Colonic mucosa (tissue), 4 donors: ENCODE measurements at regions not wholly inside any gene's neighbourhood (a gene's known extent, or its start where the extent isn't known, plus 50 kb on each side); places are given as distances from the start of the nearest gene placed in this dataset.

Source experiments
- DNase-seq: peaks from one replicate; pipeline ENCODE4 v3.0.0-alpha.2; 2020
- H3K27ac ChIP-seq: fragments of 200-600 bp; one replicate; pipeline ENCODE4 v1.8.0; 2021
- H3K27me3 ChIP-seq: fragments of 200-600 bp; one replicate; pipeline ENCODE4 v1.8.0; 2021
- H3K36me3 ChIP-seq: fragments of 200-600 bp; one replicate; pipeline ENCODE4 v1.8.0; 2021
- H3K4me1 ChIP-seq: fragments of 200-600 bp; one replicate; pipeline ENCODE4 v1.8.0; 2021; ENCODE audit warnings: mild to moderate bottlenecking
- H3K4me3 ChIP-seq: fragments of 200-600 bp; one replicate; pipeline ENCODE4 v1.8.0; 2021
- H3K9ac ChIP-seq, 2 donors: one replicate each; pipeline ENCODE4 v1.7.0; 2013; ENCODE audit warnings: control low read depth in 2 of 2, low read depth in 2 of 2, low read length in 2 of 2
- H3K9me3 ChIP-seq: fragments of 200-600 bp; one replicate; pipeline ENCODE4 v1.8.0; 2021
- CTCF ChIP-seq: fragments of 200-600 bp; IDR thresholded peaks from one replicate; pipeline ENCODE4 v1.8.0; 2022; ENCODE audit warnings: antibody characterized with exemption, mild to moderate bottlenecking
- intact Hi-C: fragments of 100-400 bp; cut with DNase I; formaldehyde crosslinking; loops from one replicate; pipeline ENCODE4 v1.14.1; 2022
- donor health status: healthy.
- donor health status: DM: no; HTN: no; CAD: no.
- donor health status: DM: no; HTN: no; CAD: no.

GRCh38 chr14:106681161-106681560, 1154.8 kb downstream of the TMEM121 start:
- no peak overlapping the region for H3K27ac ChIP-seq
- intact Hi-C loops, result no loop called here

GRCh38 chr14:106681568-106681967, 1155.2 kb downstream of the TMEM121 start:
- TF ChIP-seq CTCF, result no peak
- no peak overlapping the region for H3K27ac ChIP-seq
- H3K27me3 ChIP-seq, result no peaks in the 10 kb centered on the region
- no peak for DNase-seq
- H3K4me1 ChIP-seq, result no peaks in the 10 kb centered on the region
- no peaks in the 10 kb centered on the region for H3K9me3 ChIP-seq
- no peak overlapping the region for H3K4me3 ChIP-seq
- H3K36me3 ChIP-seq, result no peaks in the 10 kb centered on the region
- H3K9ac ChIP-seq, result no peak overlapping the region
- intact Hi-C loops, result no loop called here

More at GRCh38 chr14:106681161-106681560, 1154.8 kb downstream of the TMEM121 start:
- Histone ChIP-seq H3K4me3 (no peak overlapping the region), H3K27me3 (no peaks in the 10 kb centered on the region), H3K36me3 (no peaks in the 10 kb centered on the region), H3K4me1 (no peaks in the 10 kb centered on the region), H3K9me3 (no peaks in the 10 kb centered on the region), H3K9ac (no peak overlapping the region)
- TF ChIP-seq CTCF, result no peak
- no peak for DNase-seq

GRCh38 chr14:106683631-106684030, 1157.2 kb downstream of the TMEM121 start:
- Histone ChIP-seq H3K4me1 (no peaks in the 10 kb centered on the region), H3K9me3 (no peaks in the 10 kb centered on the region), H3K36me3 (no peaks in the 10 kb centered on the region), H3K9ac (no peak overlapping the region), H3K27ac (no peak overlapping the region), H3K27me3 (no peaks in the 10 kb centered on the region), H3K4me3 (no peak overlapping the region)
- intact Hi-C loops, result no loop called here
- no peak for DNase-seq
- TF ChIP-seq CTCF, result no peak

- Histone ChIP-seq H3K4me1 (no peaks in the 10 kb centered on the region), H3K9me3 (no peaks in the 10 kb centered on the region), H3K27ac (no peak overlapping the region), H3K4me3 (no peak overlapping the region), H3K27me3 (no peaks in the 10 kb centered on the region), H3K9ac (no peak overlapping the region), H3K36me3 (no peaks in the 10 kb centered on the region)
- intact Hi-C loops, result no loop called here
- no peak for DNase-seq
- TF ChIP-seq CTCF, result no peak
These were observed 1160.2 kb downstream of the TMEM121 start for GRCh38 chr14:106686533-106686932.

GRCh38 chr14:106690333-106690891, 1164.0 kb downstream of the TMEM121 start:
- Histone ChIP-seq H3K9ac (no peak overlapping the region), H3K4me1 (no peaks in the 10 kb centered on the region), H3K27me3 (no peaks in the 10 kb centered on the region), H3K4me3 (no peak overlapping the region), H3K36me3 (no peaks in the 10 kb centered on the region), H3K9me3 (no peaks in the 10 kb centered on the region), H3K27ac (no peak overlapping the region)
- intact Hi-C loops, result no loop called here
- no peak for DNase-seq
- no peak for TF ChIP-seq CTCF
